H9 (cell line): ENCODE measurements at regions not wholly inside any gene's neighbourhood (a gene's known extent, or its start where the extent isn't known, plus 50 kb on each side); places are given as distances from the start of the nearest gene placed in this dataset.

Experiments
- DNase-seq: peaks from one replicate; pipeline ENCODE4 v3.0.0-alpha.2; 2017
- H2AFZ ChIP-seq: one replicate; pipeline ENCODE4 v1.6.1; 2013; ENCODE audit warnings: mild to moderate bottlenecking, low read length, control low read depth, moderate library complexity
- H2AK5ac ChIP-seq: 2 replicates; pipeline ENCODE4 v1.6.1; 2013; ENCODE audit warnings: low read length, control low read depth, mixed read lengths; ENCODE audit not compliant: insufficient read length
- H2BK120ac ChIP-seq: one replicate; pipeline ENCODE4 v1.6.1; 2013; ENCODE audit warnings: low read depth, mild to moderate bottlenecking, low read length, control low read depth, inconsistent platforms; ENCODE audit not compliant: poor library complexity, severe bottlenecking
- H2BK12ac ChIP-seq: 2 replicates; pipeline ENCODE4 v1.6.1; 2013; ENCODE audit warnings: low read length, control low read depth, mixed read lengths, low read depth; ENCODE audit not compliant: insufficient read length
- H2BK15ac ChIP-seq: 2 replicates; pipeline ENCODE4 v1.6.1; 2013; ENCODE audit warnings: low read depth, low read length, control low read depth
- H2BK20ac ChIP-seq: one replicate; pipeline ENCODE4 v1.6.1; 2013; ENCODE audit warnings: low read depth, mild to moderate bottlenecking, low read length, control low read depth, inconsistent platforms; ENCODE audit not compliant: poor library complexity, severe bottlenecking
- H2BK5ac ChIP-seq: 2 replicates; pipeline ENCODE4 v1.6.1; 2013; ENCODE audit warnings: low read length, control low read depth, mixed read lengths; ENCODE audit not compliant: insufficient read length
- H3K14ac ChIP-seq: 2 replicates; pipeline ENCODE4 v1.6.1; 2013; ENCODE audit warnings: low read length, control low read depth; ENCODE audit not compliant: insufficient read depth
- H3K18ac ChIP-seq: 2 replicates; pipeline ENCODE4 v1.6.1; 2013; ENCODE audit warnings: low read depth, mild to moderate bottlenecking, mixed read lengths, low read length, control low read depth; ENCODE audit not compliant: insufficient read length
- H3K23ac ChIP-seq: 2 replicates; pipeline ENCODE4 v1.6.1; 2013; ENCODE audit warnings: low read length, control low read depth, mixed read lengths, low read depth; ENCODE audit not compliant: insufficient read length
- H3K23me2 ChIP-seq: 2 replicates; pipeline ENCODE4 v1.6.1; 2013; ENCODE audit warnings: low read depth, mild to moderate bottlenecking, mixed read lengths, low read length, control low read depth; ENCODE audit not compliant: insufficient read length, poor library complexity, severe bottlenecking
- H3K27ac ChIP-seq: 2 replicates; pipeline ENCODE4 v1.5.1; 2013; ENCODE audit warnings: low read length, control low read depth, mixed read lengths, low read depth; ENCODE audit not compliant: insufficient read length
- H3K27me3 ChIP-seq: 2 replicates; pipeline ENCODE4 v1.6.1; 2013; ENCODE audit warnings: low read length, control low read depth, inconsistent platforms; ENCODE audit not compliant: insufficient read depth
- H3K4ac ChIP-seq: 2 replicates; pipeline ENCODE4 v1.6.1; 2013; ENCODE audit warnings: low read depth, mild to moderate bottlenecking, control low read depth, inconsistent platforms, low read length, moderate library complexity
- H3K4me1 ChIP-seq: 2 replicates; pipeline ENCODE4 v1.6.1; 2013; ENCODE audit warnings: low read length, control low read depth, inconsistent platforms; ENCODE audit not compliant: insufficient read depth
- H3K4me2 ChIP-seq: 2 replicates; pipeline ENCODE4 v1.6.1; 2013; ENCODE audit warnings: low read length, control low read depth, mixed read lengths; ENCODE audit not compliant: insufficient read length, insufficient read depth
- H3K56ac ChIP-seq: 2 replicates; pipeline ENCODE4 v1.6.1; 2013; ENCODE audit warnings: low read depth, mild to moderate bottlenecking, mixed read lengths, low read length, control low read depth; ENCODE audit not compliant: insufficient read length
- H3K79me1 ChIP-seq: 2 replicates; pipeline ENCODE4 v1.6.1; 2013; ENCODE audit warnings: low read depth, mild to moderate bottlenecking, moderate library complexity, low read length, control low read depth, inconsistent platforms; ENCODE audit not compliant: insufficient read depth, poor library complexity, severe bottlenecking
- H3K79me2 ChIP-seq: 2 replicates; pipeline ENCODE4 v1.6.1; 2013; ENCODE audit warnings: low read length, control low read depth, inconsistent platforms; ENCODE audit not compliant: insufficient read depth
- H3K9ac ChIP-seq: 2 replicates; pipeline ENCODE4 v1.6.1; 2013; ENCODE audit warnings: low read length, control low read depth, mixed read lengths; ENCODE audit not compliant: insufficient read length; ENCODE audit errors: extremely low read depth
- H3K9me3 ChIP-seq: one replicate; pipeline ENCODE4 v1.6.1; 2013; ENCODE audit warnings: low read depth, low read length, inconsistent platforms; ENCODE audit not compliant: control insufficient read depth
- H3T11ph ChIP-seq: one replicate; pipeline ENCODE4 v1.6.1; 2013; ENCODE audit warnings: mild to moderate bottlenecking, low read length, control low read depth, inconsistent platforms
- H4K20me1 ChIP-seq: one replicate; pipeline ENCODE4 v1.6.1; 2013; ENCODE audit not compliant: control insufficient read depth, insufficient read length, insufficient read depth
- H4K5ac ChIP-seq: 2 replicates; pipeline ENCODE4 v1.6.1; 2013; ENCODE audit warnings: low read depth, mild to moderate bottlenecking, mixed read lengths, low read length, control low read depth; ENCODE audit not compliant: insufficient read length
- H4K8ac ChIP-seq: replicated peaks from 2 replicates; pipeline ENCODE4 v1.6.1; 2013; ENCODE audit warnings: low read length, control low read depth, mixed read lengths, low read depth; ENCODE audit not compliant: insufficient read length
- H4K91ac ChIP-seq: 2 replicates; pipeline ENCODE4 v1.6.1; 2013; ENCODE audit warnings: low read depth, mild to moderate bottlenecking, moderate library complexity, mixed read lengths, low read length, control low read depth; ENCODE audit not compliant: insufficient read length
- H3K27ac Mint-ChIP-seq, 3 experiments: 2 replicates in 2 of 3; 3 replicates in 1 of 3; pipeline ENCODE4 v1.8.0; 2020 to 2021; ENCODE audit warnings: mixed read lengths in 3 of 3, mild to moderate bottlenecking in 1 of 3, moderate library complexity in 1 of 3
- H3K27me3 Mint-ChIP-seq: 2 replicates; pipeline ENCODE4 v1.8.0; 2021; ENCODE audit warnings: low read depth, mild to moderate bottlenecking, moderate library complexity, mixed read lengths
- H3K36me3 Mint-ChIP-seq, 3 experiments: 2 replicates in 2 of 3; 3 replicates in 1 of 3; pipeline ENCODE4 v1.8.0; 2020 to 2021; ENCODE audit warnings: low read depth in 3 of 3, mixed read lengths in 3 of 3; ENCODE audit not compliant: insufficient read depth in 1 of 3
- H3K4me1 Mint-ChIP-seq, 2 experiments: 2 replicates each; pipeline ENCODE4 v1.8.0; 2020; ENCODE audit warnings: mixed read lengths in 2 of 2
- H3K4me3 Mint-ChIP-seq, 2 experiments: 2 replicates in 1 of 2; 3 replicates in 1 of 2; pipeline ENCODE4 v1.8.0; 2020 to 2021; ENCODE audit warnings: mild to moderate bottlenecking in 2 of 2, mixed read lengths in 2 of 2, moderate library complexity in 1 of 2
- H3K9me3 Mint-ChIP-seq, 2 experiments: 2 replicates in 1 of 2; 3 replicates in 1 of 2; pipeline ENCODE4 v1.8.0; 2020; ENCODE audit warnings: mild to moderate bottlenecking in 2 of 2, mixed read lengths in 2 of 2, moderate library complexity in 1 of 2
- CTCF ChIP-seq: fragments of 200-600 bp; sonication (generic); conservative IDR thresholded peaks from 3 replicates; pipeline ENCODE4 v1.8.0; 2021; ENCODE audit warnings: antibody characterized with exemption, mild to moderate bottlenecking
- WGBS: extraction: QIAGEN DNeasy Blood & Tissue Kit; methylation state at CpG from one replicate; pipeline ENCODE4 v1.1.7; 2013; ENCODE audit warnings: missing lambda C conversion rate, low lambda C conversion rate, mixed read lengths; ENCODE audit not compliant: insufficient read length; ENCODE audit errors: extremely low coverage; 5-methylcytosine and 5-hydroxymethylcytosine counted together

GRCh38 chr18:8548186-8548585, 61.1 kb upstream of the RAB12 start:
- H3K56ac ChIP-seq = no peak overlapping the region
- no peak for DNase-seq
- Mint-ChIP-seq H3K4me3 (no peak overlapping the region), H3K9me3 (peaks cover 0 to 2% of the 10 kb centered on the region in 2 experiments; a peak in 2 of 5 replicates), H3K36me3 (no peaks in the 10 kb centered on the region; a peak in 2 of 7 replicates), H3K4me1 (peaks cover 10 to 12% of the 10 kb centered on the region in 2 experiments), H3K27me3 (no peaks in the 10 kb centered on the region), H3K27ac (no peak overlapping the region)
- no peak overlapping the region for H2AFZ ChIP-seq
- H2BK5ac ChIP-seq = no peak overlapping the region
- no peak overlapping the region for H2BK12ac ChIP-seq
- WGBS = no CpG with 5 or more reads among the region's 8 CpGs
- TF ChIP-seq CTCF = no peak
- H4K5ac ChIP-seq = no peak overlapping the region
- no peak overlapping the region for H2BK15ac ChIP-seq
- no peaks in the 10 kb centered on the region for H3K79me1 ChIP-seq
- no peaks in the 10 kb centered on the region for H3K23me2 ChIP-seq
- no peak overlapping the region for H3K4me2 ChIP-seq
- no peak overlapping the region for H3T11ph ChIP-seq
- no peaks in the 10 kb centered on the region for H4K20me1 ChIP-seq
- no peak overlapping the region for H2BK20ac ChIP-seq
- H2BK120ac ChIP-seq = no peak overlapping the region
- H3K4me1 ChIP-seq = no peaks in the 10 kb centered on the region; the same call in 1 of the 2 replicates
- no peak overlapping the region for H3K18ac ChIP-seq
- no peak overlapping the region for H4K91ac ChIP-seq
- no peak overlapping the region for H3K14ac ChIP-seq
- no peaks in the 10 kb centered on the region for H3K27me3 ChIP-seq
- H2AK5ac ChIP-seq = no peak overlapping the region
- no peak overlapping the region for H4K8ac ChIP-seq
- H3K4ac ChIP-seq = no peak overlapping the region
- H3K27ac ChIP-seq = no peak overlapping the region
- no peak overlapping the region for H3K23ac ChIP-seq
- no peaks in the 10 kb centered on the region for H3K79me2 ChIP-seq
- H3K9me3 ChIP-seq = no peaks in the 10 kb centered on the region
- H3K9ac ChIP-seq = no peak overlapping the region
